HG03575 (cell line): ENCODE measurements at regions not wholly inside any gene's neighbourhood (a gene's known extent, or its start where the extent isn't known, plus 50 kb on each side); places are given as distances from the start of the nearest gene placed in this dataset.

Experiments used
- ATAC-seq: cut with Tn5 transposase; IDR thresholded peaks from one replicate; pipeline ENCODE4 v1.9.1; 2021; ENCODE audit not compliant: unreplicated experiment, insufficient number of reproducible peaks, low FRiP score; ENCODE audit errors: extremely low read depth

DNA sequence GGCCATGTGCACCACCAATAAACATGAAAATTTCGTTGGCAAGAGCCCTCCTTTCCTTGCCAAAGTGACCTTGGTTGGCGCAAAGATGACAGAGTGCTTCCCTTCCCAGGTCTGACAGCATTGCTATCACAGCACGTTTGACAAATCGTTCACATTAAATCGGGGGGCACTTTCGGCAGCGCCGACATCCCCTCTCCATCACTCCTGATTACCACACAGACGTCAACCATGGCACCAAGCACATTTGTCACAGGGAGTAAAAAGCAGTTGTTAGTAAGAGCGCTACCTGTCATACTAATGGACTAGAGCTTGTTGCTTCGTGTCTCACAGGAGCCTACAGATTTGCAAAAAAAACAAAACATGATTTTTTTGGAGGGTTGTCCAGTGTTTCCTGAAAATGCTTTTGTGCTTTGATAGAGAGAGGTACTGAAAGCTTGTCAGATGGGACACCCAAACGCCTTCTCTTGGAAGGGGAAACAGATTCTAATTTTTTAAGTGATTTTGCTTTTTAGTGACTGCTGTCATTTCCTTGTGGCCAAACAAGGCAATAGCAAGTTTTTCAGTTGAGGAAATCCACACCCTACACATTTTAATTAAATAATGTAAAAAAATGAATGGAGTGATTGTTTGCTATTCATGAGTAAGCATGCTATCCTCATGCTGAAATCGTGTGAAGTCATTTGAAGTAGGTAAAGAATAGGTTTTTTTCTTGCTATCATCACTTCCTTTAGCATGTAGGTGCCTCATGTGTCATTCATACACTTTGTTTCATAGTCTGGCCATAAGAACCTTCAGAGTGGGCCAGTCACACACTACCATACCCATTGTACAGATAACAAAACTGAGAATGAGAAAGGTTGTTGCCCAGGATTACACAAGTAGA, 682.8 kb upstream of the WWC1 start:
- no peak for ATAC-seq

DNA sequence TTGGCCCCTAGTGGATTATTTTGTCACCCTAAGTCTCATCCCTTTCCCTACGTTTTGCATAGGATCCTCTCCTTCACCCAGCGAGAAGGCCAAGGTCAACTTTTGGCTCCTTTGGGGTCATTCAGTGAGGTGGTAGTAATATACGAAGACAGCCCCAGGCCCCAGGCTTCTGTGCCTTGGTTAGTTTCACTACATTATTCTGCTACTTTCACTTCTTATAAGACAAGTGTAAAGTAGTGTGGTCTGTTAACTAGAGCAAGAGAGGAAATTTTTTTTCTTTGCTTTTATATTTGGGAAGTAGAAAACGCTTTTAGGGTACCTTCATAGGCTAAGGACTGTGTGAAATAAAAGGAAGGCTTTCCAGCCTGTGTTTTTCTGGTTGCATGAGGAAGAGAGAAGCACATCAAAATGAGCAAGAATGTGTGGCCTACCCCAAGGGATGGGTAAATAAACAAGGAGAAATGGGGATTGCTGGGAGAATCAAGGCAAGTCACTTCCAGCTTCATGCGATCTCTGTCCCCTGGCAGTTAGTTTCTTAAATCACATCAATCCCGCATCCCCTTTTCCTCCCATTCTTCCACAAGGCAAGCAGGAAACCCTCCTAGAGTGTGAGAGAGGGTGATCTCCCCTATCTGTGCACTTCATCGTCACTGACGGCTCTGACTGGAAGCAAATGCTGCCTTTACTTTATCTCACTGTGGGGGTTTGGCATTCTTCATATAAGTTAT, 677.0 kb upstream of the WWC1 start:
- ATAC-seq: no peak

DNA sequence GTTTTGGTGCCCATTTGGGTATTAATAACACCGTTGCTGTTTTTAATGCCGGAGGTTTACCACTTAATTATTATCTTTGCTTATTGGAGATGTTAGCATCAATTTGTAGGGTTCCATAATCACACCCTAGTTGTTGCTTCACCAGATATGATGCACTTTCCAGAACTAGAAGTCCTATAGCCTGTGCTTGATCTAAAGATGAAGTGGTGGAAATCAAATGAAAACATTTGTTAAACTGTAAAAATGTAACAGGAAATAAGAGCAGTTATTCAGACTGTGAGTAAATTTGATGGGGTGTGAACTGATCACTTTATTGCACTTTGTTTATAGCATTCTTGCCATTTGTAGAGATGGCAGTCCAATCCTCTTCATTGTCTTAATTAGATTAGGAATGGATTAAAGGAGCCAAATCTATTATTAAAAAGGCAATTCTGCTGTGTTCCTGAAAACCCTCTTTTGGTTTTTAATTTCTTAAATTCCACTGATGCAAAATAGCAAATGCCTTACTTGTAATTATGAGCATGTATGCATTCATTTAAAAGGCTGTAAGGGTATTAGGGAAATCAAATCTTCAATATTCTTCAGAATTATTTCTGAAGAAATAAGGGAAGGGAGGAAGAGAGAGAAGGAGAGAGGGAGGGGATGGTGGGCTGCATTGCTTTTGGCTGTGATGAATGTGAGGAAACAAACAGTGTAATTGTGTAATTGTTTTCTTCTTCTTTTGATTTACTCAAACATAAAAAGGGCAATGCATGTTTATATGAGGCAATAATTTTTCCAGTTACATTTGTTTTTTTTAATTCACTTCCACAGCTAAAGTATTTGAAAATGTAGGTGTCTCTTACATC, 675.2 kb upstream of the WWC1 start:
- no peak for ATAC-seq

DNA sequence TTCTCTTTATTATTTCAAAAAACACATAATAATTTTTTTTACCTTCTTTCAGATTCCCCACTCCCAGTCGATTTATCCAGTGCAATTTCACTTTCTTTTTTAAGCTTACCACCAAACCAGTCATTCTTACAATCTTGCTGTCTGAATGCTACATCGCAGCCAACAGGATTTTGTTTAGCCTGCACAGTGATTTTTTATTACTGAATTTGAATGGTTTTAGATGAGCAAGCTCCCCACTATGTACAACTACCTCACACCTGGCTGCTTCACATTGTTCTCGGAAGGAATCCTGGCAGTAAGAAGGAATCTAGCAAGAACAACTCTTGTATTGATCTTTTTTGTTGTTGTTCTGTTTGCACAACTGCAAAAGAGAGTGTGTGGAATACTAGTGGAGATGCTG, 668.1 kb upstream of the WWC1 start:
- no peak for ATAC-seq

DNA sequence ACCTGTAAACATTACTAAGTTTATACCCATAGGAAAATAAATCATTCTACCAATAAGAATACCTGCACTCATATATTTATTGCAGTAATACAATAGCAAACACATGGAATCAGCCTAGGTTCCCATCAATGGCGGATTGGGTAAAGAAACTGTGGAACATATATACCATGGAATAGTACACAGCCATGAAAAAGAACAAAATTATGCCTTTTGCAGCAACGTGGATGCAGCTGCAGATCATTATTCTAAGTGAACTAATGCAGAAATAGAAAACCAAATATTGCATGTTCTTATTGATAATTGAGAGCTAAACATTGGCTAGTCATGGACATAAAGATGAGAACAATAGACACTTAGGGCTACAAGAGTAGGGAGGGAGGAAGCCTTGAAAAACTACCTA, 667.4 kb upstream of the WWC1 start:
- no peak for ATAC-seq

DNA sequence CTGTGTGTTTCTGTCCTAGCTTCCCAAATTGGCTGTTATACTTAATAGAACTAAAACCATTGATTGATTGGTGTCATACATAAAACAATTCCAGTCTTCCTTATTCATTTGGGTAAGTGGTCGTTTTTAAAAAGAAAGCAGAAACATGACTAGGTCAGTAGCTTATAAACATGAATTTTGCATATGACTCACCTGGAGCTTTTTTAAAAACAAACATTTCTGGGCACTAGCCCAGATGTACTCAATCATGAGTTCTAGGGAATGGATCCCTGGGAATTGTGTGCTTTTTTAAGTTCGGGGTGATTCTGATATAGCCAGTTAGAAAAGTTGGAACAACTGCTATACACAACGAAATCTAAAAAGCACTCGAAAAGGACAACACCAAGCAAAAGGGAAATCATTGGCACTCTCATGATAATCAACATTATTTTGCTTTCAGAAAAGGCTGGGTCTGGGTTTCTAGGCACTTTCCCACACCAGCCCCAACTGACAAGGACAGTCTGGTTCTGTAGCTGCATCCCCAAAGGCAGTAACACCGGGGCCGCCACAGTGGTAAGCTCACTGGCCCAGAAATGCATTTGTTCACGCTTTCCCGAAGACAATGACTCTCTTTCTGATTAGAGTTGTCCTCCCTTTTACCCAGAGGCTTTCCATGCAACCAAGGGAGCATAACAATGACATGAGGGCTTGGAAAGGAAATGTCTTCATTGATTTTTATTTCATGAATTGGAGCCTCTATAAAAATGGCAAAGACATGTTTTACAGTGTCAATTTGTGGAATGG, 664.9 kb upstream of the WWC1 start:
- no peak for ATAC-seq

DNA sequence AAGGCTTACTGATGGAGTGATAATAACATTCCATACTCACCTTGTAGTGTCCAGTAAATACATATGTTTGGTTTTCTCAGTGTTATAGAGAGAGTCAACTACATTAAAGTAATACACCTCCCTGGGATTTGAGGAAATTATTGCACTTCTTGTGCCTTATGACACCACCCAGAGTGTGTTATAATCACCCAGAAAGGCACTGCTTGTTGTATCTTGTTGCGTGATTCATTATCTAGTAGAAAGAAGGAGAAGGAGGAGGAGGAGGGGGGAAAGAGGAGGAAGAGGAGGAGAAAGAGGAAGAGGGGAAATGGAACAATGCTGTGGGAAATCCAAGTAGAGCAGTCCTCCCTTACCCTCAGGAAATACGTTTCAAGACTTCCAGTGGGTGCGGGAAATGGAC, 661.8 kb upstream of the WWC1 start:
- no peak for ATAC-seq

DNA sequence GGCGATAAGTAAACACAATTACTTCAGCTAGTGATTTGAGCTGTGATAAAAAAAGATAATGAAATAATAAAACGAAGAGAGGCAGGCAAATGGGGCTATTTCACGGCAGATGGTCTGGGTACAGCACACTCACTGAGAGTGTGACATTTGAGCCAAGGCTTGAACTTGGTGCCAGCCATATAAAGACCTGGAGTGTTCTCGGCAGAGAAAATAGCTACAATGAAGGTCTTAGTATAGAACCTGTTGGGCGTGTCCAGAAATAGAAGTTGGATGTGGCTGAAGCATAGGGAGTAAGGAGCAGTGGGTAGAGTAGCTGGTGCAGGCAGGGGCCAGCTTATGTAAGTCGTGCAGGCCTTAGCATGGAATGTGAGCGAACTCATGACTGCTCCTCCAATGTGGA, 660.3 kb upstream of the WWC1 start:
- ATAC-seq: no peak

DNA sequence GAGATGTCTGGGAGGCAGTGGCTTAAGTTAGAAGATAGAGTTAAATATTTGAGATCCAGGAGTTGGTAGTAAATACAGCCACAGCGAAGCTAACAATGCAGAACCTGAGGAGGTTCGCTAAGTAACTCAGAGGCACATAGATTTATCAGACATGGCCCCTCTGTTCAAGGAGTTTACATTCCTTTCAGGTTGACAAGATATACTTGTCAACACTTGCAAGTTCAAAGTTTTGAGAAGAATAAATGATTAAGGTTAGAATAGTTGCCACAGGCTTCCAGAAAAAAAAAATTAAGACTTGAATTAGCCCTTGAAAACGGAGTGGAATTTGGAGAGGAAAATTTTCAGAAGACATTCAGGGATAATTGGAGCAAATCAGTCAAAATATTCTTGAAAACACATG, 658.3 kb upstream of the WWC1 start:
- ATAC-seq: no peak

DNA sequence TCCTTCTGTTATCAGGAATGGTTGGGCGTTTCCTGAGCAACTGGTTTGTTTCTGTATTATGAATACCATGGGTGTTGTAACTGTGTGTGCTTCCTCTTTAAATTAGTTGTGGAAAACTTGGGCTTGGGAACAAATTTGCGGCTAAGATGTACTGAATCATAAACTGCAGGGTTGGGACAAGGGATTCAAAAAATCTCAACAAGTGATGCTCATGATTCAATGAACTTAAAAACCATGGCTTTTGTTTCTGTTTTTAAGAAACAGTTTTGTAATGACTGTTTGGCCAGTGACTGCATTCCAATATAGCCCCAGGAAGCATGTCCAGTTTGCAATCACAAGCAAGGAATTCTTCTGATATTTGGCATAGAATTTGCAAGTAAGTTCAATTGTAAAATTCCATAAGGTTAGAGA, 657.5 kb upstream of the WWC1 start:
- no peak for ATAC-seq

DNA sequence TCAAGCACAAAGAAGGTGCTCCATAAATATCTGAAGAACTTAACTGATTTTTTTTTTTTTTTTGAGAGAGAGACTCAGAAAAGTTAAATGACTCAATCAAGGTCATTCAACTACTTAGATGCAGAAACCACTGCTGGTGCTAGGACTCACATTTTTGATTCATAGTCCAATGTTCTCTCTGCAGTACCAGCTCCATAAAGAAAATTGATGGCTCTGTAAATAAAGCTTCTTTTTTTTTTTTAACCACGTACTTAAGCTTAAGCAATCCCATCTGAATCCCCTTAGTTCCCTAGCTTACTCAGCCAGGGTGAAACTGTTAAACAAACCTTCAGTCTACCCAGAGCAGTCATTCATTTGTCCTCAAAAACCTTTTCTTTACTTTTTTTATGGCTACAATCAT, 657.0 kb upstream of the WWC1 start:
- ATAC-seq: no peak

DNA sequence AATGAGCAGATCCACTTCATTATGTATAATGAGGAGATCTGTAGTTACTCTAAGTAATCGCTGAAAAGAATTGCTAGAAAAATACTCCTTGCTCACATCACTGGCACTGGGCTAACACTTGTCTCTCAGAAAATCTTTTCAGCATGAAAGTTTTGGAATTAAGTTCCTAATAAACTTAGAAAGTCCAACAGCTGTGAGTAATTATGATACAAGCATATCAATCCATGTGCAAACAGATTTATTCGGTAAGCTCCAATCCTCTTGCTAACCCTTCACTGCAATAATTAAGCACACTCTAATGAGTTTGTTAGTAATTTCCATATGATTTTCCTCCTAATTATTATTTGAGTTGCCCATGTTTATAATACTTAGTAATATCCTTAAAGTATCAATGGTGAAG, 652.6 kb upstream of the WWC1 start:
- no peak for ATAC-seq

DNA sequence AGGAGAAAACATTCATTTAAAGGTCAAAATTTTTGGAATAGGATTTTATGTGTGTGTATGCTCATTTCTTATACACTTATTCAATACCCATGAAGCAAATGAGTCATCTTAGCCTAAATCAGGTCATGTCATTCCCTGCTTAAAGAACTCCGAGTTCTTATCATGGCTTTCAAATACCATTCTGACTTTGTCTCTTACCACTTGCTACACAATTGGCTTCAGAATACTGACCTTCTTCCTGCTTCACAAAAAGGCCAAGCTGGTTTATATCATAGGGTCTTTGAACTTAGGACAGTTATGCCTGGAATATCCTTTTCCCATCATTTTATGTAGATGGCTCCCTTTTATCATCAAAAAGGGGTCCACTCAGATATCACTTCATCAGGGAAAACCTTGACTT, 652.2 kb upstream of the WWC1 start:
- ATAC-seq: no peak

DNA sequence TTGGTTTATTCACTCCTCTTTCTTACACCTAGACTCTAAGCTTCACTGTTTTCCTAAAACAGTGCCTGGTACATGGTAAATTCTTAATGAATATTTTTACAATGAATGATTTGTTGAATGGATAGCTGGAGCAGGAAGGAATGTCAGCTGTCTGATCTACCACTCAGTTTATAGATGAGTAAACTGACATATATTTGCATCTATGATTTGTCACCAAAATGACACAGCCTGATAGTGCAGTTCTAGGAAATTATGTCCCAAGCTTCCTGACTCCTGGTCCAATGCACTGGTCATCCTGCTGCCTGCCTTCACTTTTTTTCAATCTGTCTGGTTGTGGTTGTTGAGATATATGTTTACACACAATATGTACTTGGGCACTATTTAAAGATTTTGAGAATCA, 651.7 kb upstream of the WWC1 start:
- no peak for ATAC-seq

DNA sequence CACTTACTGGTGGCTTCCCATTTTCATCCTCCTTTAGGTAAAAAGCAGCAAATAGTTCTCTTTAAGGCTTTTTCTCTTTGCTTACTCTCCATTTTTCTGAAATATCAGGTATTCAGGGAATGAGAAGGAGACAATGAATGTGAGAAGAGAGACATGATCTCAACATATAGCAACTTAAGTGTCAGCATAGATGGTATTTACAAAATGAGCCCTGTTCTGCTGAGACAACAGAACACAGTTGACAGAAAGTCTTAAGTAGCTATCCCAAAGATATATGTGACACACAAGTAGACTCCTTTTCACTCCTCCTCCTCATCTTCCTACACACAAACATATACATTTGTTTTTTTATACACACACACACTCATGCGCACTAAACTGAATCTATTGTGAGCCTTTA, 649.3 kb upstream of the WWC1 start:
- ATAC-seq: no peak

DNA sequence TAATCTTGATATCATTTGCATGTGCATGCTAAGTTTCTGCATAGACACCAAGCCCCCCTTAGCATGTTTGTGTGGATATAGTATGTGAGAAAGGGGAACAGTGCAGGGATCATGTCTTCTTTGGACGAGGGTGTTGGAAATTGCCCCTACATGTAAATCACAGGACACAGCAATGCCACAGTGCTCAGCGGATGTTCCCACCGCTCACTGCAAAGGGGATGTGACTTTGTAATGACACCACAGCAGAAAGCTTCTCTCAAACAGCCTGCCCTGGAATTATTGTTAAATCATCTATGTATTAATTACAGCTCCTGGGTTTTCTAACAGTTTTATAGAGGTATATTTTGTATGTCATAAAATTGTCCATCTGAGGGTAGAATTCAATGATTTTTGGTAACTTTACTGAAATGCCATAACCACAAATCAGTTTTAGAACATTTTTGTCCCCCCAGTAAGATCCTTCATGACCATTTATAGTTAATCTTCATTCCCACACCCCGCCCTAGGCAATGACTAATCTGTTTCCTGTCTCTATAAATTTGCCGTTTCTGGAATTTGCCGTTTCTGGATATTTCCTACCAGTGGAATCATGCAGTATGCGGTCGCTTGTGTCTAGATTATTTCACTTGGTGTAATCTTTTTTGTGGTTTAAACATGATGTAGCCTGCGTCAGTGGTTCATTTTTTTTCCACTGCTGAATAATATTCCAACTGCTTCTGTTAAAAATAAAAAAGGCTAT, 648.5 kb upstream of the WWC1 start:
- no peak for ATAC-seq

DNA sequence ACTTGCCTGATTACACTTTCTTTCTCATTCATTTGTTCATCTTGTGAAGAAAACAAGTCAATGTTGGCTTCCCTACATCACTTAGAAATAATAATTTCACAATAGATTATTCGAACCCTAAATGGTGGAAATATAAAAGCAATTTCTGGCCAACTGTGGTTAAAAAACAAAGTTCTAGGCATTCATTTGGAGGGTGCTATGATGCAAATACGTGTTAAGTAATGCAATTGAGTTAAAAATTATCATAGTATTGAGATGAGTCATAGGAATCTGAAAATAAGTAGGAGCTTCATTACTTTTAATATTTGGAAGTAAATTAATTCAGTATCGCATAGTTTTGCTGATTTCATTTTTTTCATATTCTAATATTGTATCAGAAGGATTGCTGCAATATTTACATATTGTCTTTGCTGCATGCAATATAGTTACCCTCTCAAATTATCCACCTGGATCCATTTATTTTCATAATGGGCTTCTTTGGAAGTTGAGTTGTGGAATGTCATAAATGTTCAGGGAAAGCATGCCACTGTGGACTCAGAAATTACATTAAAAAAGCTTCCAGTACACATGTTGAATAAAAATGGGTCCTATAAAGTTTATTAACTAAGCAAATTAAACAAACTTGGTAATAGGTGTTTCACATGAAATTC, 647.7 kb upstream of the WWC1 start:
- ATAC-seq: no peak

DNA sequence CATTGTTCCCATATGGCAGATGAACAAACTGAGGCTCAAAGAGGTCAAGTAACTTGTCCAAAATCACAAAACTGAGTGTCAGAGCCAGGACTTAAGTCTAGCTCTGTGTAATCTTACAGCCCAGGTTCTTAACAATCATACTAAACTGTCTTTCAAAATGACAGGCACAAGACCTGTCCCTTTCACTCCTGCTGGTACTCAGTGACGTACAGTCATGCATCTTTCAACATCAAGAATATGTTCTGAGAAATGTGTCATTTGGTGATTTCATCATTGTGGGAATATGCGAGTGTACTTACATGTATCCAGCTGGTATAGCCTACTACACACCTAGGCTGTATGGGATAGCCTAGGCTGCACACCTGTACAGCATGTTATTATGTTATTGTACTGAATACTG, 646.8 kb upstream of the WWC1 start:
- no peak for ATAC-seq
